HFFc6 (cell line): ENCODE measurements at regions not wholly inside any gene's neighbourhood (a gene's known extent, or its start where the extent isn't known, plus 50 kb on each side); places are given as distances from the start of the nearest gene placed in this dataset.

Source experiments
- DNase-seq: peaks from one replicate; pipeline ENCODE4 v3.0.0-alpha.2; 2018
- H3K27ac Mint-ChIP-seq: 2 replicates; pipeline ENCODE4 v1.8.0; 2020; ENCODE audit warnings: mild to moderate bottlenecking, mixed read lengths
- H3K27me3 Mint-ChIP-seq: 2 replicates; pipeline ENCODE4 v1.8.0; 2021; ENCODE audit warnings: mild to moderate bottlenecking, moderate library complexity, mixed read lengths; ENCODE audit not compliant: insufficient read depth
- H3K36me3 Mint-ChIP-seq: 2 replicates; pipeline ENCODE4 v1.8.0; 2021; ENCODE audit warnings: low read depth, mixed read lengths
- H3K4me1 Mint-ChIP-seq: 2 replicates; pipeline ENCODE4 v1.8.0; 2020; ENCODE audit warnings: low read depth, mixed read lengths
- H3K4me3 Mint-ChIP-seq: 2 replicates; pipeline ENCODE4 v1.8.0; 2020; ENCODE audit warnings: mild to moderate bottlenecking, moderate library complexity, mixed read lengths
- H3K9me3 Mint-ChIP-seq: 2 replicates; pipeline ENCODE4 v1.8.0; 2020; ENCODE audit warnings: mild to moderate bottlenecking, mixed read lengths
- TF ChIP-seq, protein P1 (sequence below): fragments of 200-600 bp; sonication (generic); IDR thresholded peaks from 2 replicates; pipeline ENCODE4 v1.5.0; 2021; ENCODE audit warnings: antibody characterized with exemption, mild to moderate bottlenecking

DNA sequence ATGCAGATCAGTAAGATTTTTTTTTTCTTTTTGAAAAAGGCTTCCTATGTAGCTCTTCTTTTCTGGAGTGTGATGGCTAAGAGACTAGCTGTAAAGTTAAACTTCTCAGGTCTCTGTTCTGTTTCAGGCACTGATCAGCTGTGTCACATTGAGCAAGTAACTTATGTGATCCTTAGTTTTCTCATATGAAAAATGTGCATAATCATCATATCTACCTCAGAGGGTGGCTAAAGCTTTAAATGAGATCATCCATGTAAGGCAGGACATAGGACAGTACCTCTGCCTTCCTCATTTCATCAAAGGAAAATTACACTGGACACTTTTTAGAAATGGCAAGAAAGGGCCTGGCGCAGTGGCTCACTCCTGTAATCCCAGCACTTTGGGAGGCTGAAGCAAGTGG lies 235.9 kb upstream of the TYRP1 start:
- no peak overlapping the region for H3K27ac Mint-ChIP-seq
- no peaks in the 10 kb centered on the region for H3K4me1 Mint-ChIP-seq
- no peak for DNase-seq
- TF ChIP-seq, protein P1, sequence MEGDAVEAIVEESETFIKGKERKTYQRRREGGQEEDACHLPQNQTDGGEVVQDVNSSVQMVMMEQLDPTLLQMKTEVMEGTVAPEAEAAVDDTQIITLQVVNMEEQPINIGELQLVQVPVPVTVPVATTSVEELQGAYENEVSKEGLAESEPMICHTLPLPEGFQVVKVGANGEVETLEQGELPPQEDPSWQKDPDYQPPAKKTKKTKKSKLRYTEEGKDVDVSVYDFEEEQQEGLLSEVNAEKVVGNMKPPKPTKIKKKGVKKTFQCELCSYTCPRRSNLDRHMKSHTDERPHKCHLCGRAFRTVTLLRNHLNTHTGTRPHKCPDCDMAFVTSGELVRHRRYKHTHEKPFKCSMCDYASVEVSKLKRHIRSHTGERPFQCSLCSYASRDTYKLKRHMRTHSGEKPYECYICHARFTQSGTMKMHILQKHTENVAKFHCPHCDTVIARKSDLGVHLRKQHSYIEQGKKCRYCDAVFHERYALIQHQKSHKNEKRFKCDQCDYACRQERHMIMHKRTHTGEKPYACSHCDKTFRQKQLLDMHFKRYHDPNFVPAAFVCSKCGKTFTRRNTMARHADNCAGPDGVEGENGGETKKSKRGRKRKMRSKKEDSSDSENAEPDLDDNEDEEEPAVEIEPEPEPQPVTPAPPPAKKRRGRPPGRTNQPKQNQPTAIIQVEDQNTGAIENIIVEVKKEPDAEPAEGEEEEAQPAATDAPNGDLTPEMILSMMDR: no peak
- H3K36me3 Mint-ChIP-seq: no peaks in the 10 kb centered on the region
- no peak overlapping the region for H3K4me3 Mint-ChIP-seq
- H3K27me3 Mint-ChIP-seq: no peaks in the 10 kb centered on the region
- H3K9me3 Mint-ChIP-seq: peaks cover 24% of the 10 kb centered on the region

GRCh38 chr9:12461763-12462460 lies 231.3 kb upstream of the TYRP1 start:
- Mint-ChIP-seq H3K27me3 (no peaks in the 10 kb centered on the region), H3K36me3 (no peaks in the 10 kb centered on the region), H3K9me3 (peaks cover 14% of the 10 kb centered on the region; the same call in 1 of the 2 replicates), H3K4me3 (no peak overlapping the region), H3K4me1 (no peaks in the 10 kb centered on the region), H3K27ac (no peak overlapping the region)
- DNase-seq: no peak
- TF ChIP-seq, protein P1: no peak

GRCh38 chr9:12462861-12463260 lies 230.3 kb upstream of the TYRP1 start:
- TF ChIP-seq, protein P1: no peak
- Mint-ChIP-seq H3K4me1 (no peaks in the 10 kb centered on the region), H3K27ac (no peak overlapping the region), H3K36me3 (no peaks in the 10 kb centered on the region), H3K4me3 (no peak overlapping the region), H3K27me3 (no peaks in the 10 kb centered on the region), H3K9me3 (peaks cover 5% of the 10 kb centered on the region; the same call in 1 of the 2 replicates)
- DNase-seq: no peak

DNA sequence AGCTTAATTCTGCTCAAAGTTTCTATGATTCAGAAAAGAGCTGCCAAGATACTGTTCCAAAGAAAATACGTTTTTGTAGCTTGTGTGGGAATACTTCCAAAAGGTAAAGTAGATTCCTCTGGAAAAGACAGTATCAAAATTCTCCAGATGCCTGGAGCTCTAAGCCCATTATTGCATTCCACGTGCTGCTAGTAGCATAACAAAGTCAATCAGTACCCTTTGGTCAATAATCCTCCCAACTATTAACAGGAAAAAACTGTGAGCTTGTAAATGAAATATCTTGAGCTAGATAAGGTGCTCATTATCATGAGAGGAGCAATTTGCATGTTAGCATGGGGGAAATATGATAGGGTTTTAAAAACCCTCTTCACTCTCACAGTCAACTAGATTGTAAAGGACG lies 229.5 kb upstream of the TYRP1 start:
- Mint-ChIP-seq H3K27me3 (no peaks in the 10 kb centered on the region), H3K4me3 (no peak overlapping the region), H3K9me3 (peaks cover 2% of the 10 kb centered on the region), H3K4me1 (no peaks in the 10 kb centered on the region), H3K27ac (no peak overlapping the region), H3K36me3 (no peaks in the 10 kb centered on the region)
- TF ChIP-seq, protein P1: no peak
- DNase-seq: no peak

DNA sequence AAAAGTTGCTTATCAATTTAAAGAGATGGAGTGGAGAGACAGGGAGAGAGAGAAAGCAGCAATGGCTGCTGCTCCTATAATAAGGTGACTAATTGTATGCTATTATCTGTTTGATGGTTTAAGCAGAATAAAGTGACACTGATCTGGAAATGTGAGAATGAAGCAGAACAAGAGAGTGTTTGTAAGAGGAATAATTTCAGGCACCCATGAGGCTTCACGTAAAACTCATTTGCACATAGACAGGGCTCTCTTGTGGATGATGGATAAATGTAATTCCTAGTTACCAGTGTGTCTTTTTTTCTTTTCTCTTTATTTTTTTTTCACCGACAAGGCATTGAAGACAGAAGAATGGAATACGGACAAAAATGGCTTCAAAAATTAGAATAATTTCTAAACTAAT lies 228.8 kb upstream of the TYRP1 start:
- TF ChIP-seq, protein P1: no peak
- DNase-seq: no peak
- peaks cover 5% of the 10 kb centered on the region for H3K9me3 Mint-ChIP-seq
- no peak overlapping the region for H3K4me3 Mint-ChIP-seq
- no peaks in the 10 kb centered on the region for H3K27me3 Mint-ChIP-seq
- H3K27ac Mint-ChIP-seq: no peak overlapping the region
- no peaks in the 10 kb centered on the region for H3K36me3 Mint-ChIP-seq
- H3K4me1 Mint-ChIP-seq: no peaks in the 10 kb centered on the region
